ENCODE measurements at regions not wholly inside any gene's neighbourhood (a gene's known extent, or its start where the extent isn't known, plus 50 kb on each side); places are given as distances from the start of the nearest gene placed in this dataset.

DNA sequence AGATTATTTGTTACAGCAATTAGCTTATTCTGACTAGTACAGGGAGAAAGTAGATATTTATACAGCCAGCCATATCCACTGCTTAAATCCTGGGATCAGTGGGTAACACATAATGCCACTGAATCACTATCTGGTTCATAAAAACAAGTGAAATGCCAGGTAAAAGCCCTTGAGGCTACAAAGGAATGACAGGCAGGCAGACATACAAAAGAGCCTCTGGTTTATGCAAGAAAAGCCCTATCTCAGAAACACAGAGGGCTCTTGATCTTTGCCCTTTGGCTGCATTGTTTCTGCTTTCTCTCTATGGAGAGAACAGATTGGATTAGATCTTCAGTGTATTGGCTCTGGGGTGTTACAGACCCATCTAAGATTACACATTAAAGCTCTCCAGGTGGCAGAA lies 115.4 kb upstream of the GADL1 start:
- Mint-ChIP-seq H3K27ac (no peak overlapping the region), H3K27me3 (ENCODE audit: insufficient read depth, low read depth, poor library complexity) (peaks cover 2% of the 10 kb centered on the region), H3K4me1 (peaks cover 6% of the 10 kb centered on the region; the same call in 1 of the 3 replicates), H3K9me3 (no peaks in the 10 kb centered on the region; the same call in 2 of the 3 replicates), H3K36me3 (ENCODE audit: low read depth) (no peaks in the 10 kb centered on the region), H3K4me3 (no peak overlapping the region)
- Histone ChIP-seq H3K4me1 (ENCODE audit: insufficient read depth) (0 out of 2 replicates have a peak, but pooled peaks cover 6% of the 10 kb centered on the region), H3K36me3 (ENCODE audit: insufficient read depth) (no peaks in the 10 kb centered on the region), H3K27me3 (ENCODE audit: insufficient read depth) (peaks cover 7% of the 10 kb centered on the region), H3K9me2 (ENCODE audit: insufficient read depth) (peaks cover 3% of the 10 kb centered on the region; the same call in 1 of the 2 replicates), H3K4me3 (no peak overlapping the region), H4K20me1 (replicated peaks; ENCODE audit: insufficient read depth) (no peaks in the 10 kb centered on the region), H3K79me2 (replicated peaks; ENCODE audit: insufficient read depth) (no peaks in the 10 kb centered on the region), H3K27ac (ENCODE audit: low read depth) (no peak overlapping the region), H3K4me2 (no peak overlapping the region), H3F3A (replicated peaks; ENCODE audit: low read depth) (no peaks in the 10 kb centered on the region), H2AFZ (no peak overlapping the region)
- peak; percentile 63 for DNase-seq (ENCODE audit: low spot score)
- TF ChIP-seq, protein P1, sequence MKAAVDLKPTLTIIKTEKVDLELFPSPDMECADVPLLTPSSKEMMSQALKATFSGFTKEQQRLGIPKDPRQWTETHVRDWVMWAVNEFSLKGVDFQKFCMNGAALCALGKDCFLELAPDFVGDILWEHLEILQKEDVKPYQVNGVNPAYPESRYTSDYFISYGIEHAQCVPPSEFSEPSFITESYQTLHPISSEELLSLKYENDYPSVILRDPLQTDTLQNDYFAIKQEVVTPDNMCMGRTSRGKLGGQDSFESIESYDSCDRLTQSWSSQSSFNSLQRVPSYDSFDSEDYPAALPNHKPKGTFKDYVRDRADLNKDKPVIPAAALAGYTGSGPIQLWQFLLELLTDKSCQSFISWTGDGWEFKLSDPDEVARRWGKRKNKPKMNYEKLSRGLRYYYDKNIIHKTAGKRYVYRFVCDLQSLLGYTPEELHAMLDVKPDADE (IDR thresholded peaks at IDR 0.05), result no peak
- ATAC-seq, result peak; percentile 96

DNA sequence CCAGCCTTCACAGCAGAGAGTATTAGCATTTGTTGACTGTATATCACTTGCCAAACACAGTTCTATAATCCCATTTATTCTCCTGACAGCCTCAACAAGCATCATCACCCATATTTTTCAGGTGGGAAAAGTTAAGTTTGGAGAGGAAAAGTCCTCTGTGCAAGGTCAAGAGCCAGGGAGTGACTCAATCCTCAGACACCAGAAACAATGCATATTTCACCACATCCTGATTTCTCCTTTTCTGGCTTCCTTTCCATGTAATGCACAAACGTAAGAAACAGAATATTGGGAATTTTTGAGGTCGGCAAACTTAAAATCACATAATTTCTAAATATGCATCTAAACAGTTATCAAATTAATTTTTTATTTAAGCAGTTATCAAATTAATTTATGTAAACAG lies 116.0 kb upstream of the GADL1 start:
- no peaks in the 10 kb centered on the region for H3K79me2 ChIP-seq (replicated peaks; ENCODE audit: insufficient read depth)
- H3K36me3 Mint-ChIP-seq (ENCODE audit: low read depth), result no peaks in the 10 kb centered on the region
- no peak overlapping the region for H3K4me3 ChIP-seq
- 0 out of 2 replicates have a peak, but pooled peaks cover 6% of the 10 kb centered on the region for H3K4me1 ChIP-seq (ENCODE audit: insufficient read depth)
- no peak overlapping the region for H3K27ac ChIP-seq (ENCODE audit: low read depth)
- H4K20me1 ChIP-seq (replicated peaks; ENCODE audit: insufficient read depth), result no peaks in the 10 kb centered on the region
- H3K4me2 ChIP-seq, result no peak overlapping the region
- no peaks in the 10 kb centered on the region; the same call in 2 of the 3 replicates for H3K9me3 Mint-ChIP-seq
- no peak for DNase-seq (ENCODE audit: low spot score)
- no peak overlapping the region for H2AFZ ChIP-seq
- H3K4me1 Mint-ChIP-seq, result peaks cover 6% of the 10 kb centered on the region; the same call in 1 of the 3 replicates
- no peak overlapping the region for H3K4me3 Mint-ChIP-seq
- H3K27me3 Mint-ChIP-seq (ENCODE audit: insufficient read depth, low read depth, poor library complexity), result peaks cover 2% of the 10 kb centered on the region
- H3F3A ChIP-seq (replicated peaks; ENCODE audit: low read depth), result no peaks in the 10 kb centered on the region
- no peak overlapping the region for H3K27ac Mint-ChIP-seq
- H3K27me3 ChIP-seq (ENCODE audit: insufficient read depth), result peaks cover 7% of the 10 kb centered on the region
- no peaks in the 10 kb centered on the region for H3K36me3 ChIP-seq (ENCODE audit: insufficient read depth)
- peaks cover 3% of the 10 kb centered on the region; the same call in 1 of the 2 replicates for H3K9me2 ChIP-seq (ENCODE audit: insufficient read depth)
- ATAC-seq, result no peak
- TF ChIP-seq ZNF331 (CRISPR knock-in tag; IDR thresholded peaks at IDR 0.05; ENCODE audit: low read depth) (no peak), STAT1 (IDR thresholded peaks at IDR 0.05; ENCODE audit: unreplicated experiment) (no peak), NANOG (IDR thresholded peaks at IDR 0.05; ENCODE audit: borderline replicate concordance) (no peak), POLR2AphosphoS5 (IDR thresholded peaks at IDR 0.05; ENCODE audit: low read depth) (no peak), CREB1 (CRISPR knock-in tag; IDR thresholded peaks at IDR 0.05; ENCODE audit: low read depth) (no peak), EZH2phosphoT487 (IDR thresholded peaks at IDR 0.05; ENCODE audit: unreplicated experiment) (no peak), EZH2 (IDR thresholded peaks at IDR 0.05; ENCODE audit: low read depth, unreplicated experiment) (no peak), JUNB (IDR thresholded peaks at IDR 0.05; ENCODE audit: unreplicated experiment) (no peak), ZNF114 (CRISPR knock-in tag; IDR thresholded peaks at IDR 0.05) (no peak)
- TF ChIP-seq, protein P2, sequence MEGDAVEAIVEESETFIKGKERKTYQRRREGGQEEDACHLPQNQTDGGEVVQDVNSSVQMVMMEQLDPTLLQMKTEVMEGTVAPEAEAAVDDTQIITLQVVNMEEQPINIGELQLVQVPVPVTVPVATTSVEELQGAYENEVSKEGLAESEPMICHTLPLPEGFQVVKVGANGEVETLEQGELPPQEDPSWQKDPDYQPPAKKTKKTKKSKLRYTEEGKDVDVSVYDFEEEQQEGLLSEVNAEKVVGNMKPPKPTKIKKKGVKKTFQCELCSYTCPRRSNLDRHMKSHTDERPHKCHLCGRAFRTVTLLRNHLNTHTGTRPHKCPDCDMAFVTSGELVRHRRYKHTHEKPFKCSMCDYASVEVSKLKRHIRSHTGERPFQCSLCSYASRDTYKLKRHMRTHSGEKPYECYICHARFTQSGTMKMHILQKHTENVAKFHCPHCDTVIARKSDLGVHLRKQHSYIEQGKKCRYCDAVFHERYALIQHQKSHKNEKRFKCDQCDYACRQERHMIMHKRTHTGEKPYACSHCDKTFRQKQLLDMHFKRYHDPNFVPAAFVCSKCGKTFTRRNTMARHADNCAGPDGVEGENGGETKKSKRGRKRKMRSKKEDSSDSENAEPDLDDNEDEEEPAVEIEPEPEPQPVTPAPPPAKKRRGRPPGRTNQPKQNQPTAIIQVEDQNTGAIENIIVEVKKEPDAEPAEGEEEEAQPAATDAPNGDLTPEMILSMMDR (conservative IDR thresholded peaks at IDR 0.05; ENCODE audit: low read depth in 2 of 2), result no peak
- TF ChIP-seq, protein P1 (IDR thresholded peaks at IDR 0.05), result no peak
- TF ChIP-seq, protein P3, sequence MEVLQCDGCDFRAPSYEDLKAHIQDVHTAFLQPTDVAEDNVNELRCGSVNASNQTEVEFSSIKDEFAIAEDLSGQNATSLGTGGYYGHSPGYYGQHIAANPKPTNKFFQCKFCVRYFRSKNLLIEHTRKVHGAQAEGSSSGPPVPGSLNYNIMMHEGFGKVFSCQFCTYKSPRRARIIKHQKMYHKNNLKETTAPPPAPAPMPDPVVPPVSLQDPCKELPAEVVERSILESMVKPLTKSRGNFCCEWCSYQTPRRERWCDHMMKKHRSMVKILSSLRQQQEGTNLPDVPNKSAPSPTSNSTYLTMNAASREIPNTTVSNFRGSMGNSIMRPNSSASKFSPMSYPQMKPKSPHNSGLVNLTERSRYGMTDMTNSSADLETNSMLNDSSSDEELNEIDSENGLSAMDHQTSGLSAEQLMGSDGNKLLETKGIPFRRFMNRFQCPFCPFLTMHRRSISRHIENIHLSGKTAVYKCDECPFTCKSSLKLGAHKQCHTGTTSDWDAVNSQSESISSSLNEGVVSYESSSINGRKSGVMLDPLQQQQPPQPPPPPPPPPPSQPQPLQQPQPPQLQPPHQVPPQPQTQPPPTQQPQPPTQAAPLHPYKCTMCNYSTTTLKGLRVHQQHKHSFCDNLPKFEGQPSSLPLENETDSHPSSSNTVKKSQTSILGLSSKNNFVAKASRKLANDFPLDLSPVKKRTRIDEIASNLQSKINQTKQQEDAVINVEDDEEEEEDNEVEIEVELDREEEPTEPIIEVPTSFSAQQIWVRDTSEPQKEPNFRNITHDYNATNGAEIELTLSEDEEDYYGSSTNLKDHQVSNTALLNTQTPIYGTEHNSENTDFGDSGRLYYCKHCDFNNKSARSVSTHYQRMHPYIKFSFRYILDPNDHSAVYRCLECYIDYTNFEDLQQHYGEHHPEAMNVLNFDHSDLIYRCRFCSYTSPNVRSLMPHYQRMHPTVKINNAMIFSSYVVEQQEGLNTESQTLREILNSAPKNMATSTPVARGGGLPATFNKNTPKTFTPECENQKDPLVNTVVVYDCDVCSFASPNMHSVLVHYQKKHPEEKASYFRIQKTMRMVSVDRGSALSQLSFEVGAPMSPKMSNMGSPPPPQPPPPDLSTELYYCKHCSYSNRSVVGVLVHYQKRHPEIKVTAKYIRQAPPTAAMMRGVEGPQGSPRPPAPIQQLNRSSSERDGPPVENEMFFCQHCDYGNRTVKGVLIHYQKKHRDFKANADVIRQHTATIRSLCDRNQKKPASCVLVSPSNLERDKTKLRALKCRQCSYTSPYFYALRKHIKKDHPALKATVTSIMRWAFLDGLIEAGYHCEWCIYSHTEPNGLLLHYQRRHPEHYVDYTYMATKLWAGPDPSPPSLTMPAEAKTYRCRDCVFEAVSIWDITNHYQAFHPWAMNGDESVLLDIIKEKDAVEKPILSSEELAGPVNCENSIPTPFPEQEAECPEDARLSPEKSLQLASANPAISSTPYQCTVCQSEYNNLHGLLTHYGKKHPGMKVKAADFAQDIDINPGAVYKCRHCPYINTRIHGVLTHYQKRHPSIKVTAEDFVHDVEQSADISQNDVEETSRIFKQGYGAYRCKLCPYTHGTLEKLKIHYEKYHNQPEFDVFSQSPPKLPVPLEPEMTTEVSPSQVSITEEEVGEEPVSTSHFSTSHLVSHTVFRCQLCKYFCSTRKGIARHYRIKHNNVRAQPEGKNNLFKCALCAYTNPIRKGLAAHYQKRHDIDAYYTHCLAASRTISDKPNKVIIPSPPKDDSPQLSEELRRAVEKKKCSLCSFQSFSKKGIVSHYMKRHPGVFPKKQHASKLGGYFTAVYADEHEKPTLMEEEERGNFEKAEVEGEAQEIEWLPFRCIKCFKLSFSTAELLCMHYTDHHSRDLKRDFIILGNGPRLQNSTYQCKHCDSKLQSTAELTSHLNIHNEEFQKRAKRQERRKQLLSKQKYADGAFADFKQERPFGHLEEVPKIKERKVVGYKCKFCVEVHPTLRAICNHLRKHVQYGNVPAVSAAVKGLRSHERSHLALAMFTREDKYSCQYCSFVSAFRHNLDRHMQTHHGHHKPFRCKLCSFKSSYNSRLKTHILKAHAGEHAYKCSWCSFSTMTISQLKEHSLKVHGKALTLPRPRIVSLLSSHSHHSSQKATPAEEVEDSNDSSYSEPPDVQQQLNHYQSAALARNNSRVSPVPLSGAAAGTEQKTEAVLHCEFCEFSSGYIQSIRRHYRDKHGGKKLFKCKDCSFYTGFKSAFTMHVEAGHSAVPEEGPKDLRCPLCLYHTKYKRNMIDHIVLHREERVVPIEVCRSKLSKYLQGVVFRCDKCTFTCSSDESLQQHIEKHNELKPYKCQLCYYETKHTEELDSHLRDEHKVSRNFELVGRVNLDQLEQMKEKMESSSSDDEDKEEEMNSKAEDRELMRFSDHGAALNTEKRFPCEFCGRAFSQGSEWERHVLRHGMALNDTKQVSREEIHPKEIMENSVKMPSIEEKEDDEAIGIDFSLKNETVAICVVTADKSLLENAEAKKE (CRISPR knock-in tag; IDR thresholded peaks at IDR 0.05), result no peak
